ENCODE measurements at regions not wholly inside any gene's neighbourhood (a gene's known extent, or its start where the extent isn't known, plus 50 kb on each side); places are given as distances from the start of the nearest gene placed in this dataset.
"Not testable (repeated sequence)": the region's sequence is repeated elsewhere in the genome, so short reads cannot be mapped to it uniquely, and the experiment has no call there.

DNA sequence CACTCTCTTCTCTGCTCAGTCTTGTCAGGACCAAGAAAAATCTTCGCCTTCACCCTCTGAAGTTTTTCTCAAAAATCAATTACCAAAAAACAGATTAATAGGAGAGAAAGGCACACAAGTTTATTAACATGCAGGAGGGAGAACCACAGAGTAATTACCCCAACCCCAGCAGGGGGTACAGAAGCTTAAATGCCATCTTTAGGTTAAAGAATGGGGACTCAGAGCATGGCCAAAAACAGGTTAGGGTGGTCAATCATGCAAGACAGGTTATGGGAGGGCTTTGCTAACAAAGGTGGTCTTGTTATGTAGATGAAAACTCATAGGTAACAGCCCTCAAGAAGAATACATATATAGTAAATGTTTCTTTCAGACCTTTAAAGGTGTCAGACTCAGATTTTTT lies 100.5 kb upstream of the BTN3A2 start:
- DNase-seq (ENCODE audit: low read depth): no peak

DNA sequence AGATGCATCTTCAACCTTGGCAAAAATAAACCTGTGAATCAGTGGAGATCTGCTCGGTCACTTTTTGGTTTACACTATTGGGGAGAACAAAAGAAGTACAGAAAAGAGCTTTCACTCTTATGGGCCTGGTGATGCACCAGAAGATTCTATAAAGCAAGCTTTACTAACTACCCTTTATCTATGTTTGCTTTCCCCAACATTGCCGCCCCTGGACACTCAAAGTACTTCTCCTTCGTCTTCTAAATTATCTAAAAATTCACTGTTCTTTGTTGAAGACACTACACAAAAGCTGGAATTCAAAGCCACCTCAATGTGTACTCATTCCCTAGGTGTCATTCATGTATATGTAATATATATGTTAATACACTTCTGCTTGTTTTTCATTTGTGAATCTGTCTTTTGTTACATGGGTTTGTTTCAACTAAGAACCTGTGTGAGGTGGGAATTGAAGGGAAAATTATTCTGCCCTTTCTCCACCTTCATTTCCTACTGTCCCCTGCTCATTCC lies 97.9 kb upstream of the BTN3A2 start:
- no peak for DNase-seq (ENCODE audit: low read depth)

DNA sequence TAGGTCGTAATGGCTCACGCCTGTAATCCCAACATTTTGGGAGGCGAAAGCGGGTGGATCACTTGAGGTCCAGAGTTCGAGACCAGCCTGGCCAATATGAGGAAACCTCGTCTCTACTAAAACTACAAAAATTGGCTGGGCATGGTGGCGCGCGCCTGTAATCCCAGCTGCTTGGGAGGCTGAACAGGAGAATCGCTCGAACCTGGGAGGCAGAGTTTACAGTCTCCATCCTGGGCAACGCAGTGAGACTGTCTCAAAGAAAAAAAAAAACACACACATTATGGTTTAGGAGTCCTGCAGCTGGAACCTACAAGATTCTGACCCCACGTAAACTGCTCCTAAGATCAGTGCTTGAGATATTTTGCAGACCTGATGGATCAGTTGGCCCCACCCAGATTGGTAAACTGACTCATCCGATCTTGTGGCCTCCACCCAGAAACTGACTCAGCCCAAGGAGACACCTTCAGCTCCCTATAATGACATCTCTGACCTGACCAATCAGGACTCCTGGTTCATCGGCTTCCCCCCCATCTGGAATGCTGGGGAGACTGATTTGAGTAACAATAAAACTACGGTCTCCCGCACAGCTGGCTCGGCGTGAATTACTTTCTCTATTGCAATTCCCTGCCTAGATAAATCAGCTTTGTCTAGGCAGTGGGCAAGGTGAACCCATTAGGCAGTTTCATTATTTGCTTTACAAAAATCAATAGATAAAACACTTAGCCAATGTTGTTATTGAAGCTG lies 96.2 kb upstream of the BTN3A2 start:
- no peak for DNase-seq (ENCODE audit: low read depth)

DNA sequence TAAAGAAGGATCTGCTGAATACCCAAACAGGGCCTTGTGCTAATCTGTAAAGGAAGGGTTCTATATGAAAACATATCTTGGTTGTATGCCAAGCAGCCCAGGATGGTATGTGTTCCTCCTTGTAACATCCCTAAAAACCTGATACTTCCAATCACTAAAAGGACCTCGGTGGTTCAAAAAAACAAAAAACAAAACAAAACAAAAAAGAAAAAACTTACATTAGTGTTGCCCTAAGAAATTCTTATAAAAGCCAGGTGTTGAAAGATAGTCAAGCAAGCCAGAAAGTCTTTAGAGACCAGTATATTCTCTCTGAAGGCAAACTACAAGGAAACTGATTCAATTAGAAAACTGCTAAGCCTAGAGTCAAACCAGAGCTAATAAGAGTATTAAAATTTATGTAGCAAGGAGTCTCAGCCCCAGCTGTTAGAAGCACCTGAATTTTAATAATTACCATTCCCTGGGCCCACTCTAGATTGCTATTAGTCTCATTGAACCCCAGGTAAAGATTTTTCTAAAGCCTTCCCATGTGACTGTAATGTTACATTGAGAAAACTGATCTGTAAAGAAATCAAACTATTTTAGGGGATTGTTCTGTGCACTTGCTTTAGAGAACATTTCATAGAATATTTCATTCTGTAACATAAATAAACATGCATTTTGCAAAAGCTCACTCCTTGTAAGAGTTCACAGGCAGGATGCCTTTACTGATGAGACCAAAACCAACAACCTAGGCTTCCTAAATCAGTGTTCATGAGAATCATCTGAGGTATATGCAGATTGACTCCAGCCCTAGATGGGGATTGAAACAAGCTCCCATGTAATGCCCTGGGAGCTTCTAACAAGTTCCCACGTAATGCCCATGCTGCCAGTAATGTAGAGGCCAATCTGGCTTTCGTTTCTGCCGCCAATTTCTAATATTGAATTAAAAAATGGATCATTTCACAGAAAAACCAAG lies 95.2 kb upstream of the BTN3A2 start:
- no peak for DNase-seq (ENCODE audit: low read depth)

DNA sequence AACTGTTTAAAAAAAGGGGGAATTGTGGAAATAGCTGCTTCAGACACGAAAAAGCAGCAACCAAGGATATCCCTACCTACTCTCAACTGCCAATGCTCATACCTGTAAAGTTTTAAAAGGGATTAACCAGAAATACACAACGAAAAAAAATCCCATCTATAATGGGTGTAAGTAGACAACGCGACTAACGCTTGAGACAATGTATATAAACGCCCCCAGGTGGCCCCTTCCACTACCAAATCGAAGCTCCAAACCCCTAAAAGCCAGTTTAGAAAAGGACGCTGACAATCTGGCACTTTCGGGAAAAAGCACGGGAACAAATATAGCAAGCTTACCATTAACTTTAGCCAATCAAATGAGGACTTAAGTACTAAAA lies 94.5 kb upstream of the BTN3A2 start:
- no peak for DNase-seq (ENCODE audit: low read depth)

DNA sequence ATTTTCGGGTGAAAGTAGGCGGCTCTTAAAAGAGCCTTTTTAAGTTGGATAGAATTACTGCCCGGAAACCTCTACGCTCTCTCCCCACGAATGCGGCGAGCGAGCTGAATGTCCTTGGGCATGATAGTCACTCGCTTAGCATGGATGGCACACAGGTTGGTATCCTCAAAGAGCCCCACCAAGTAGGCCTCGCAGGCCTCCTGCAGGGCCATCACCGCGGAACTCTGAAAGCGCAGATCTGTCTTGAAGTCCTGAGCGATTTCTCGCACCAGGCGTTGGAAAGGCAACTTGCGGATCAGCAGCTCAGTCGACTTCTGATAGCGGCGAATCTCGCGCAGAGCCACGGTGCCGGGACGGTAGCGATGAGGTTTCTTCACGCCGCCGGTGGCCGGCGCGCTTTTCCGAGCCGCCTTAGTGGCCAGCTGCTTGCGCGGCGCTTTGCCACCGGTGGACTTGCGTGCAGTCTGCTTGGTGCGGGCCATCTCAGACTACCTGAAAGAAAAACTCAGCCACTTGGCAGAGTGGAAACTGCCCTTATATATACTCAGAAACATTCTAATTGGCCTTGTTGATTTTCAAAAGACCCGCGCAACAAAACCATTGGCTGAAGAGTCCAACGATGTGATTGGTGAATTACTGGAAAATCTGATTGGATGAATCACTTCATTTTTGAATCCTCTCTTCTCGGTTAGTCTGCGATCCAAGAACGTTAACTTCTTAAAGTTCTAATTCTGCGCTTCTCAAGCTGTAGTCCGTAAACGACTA lies 93.9 kb upstream of the BTN3A2 start:
- peak; percentile 50 for DNase-seq (ENCODE audit: low read depth)

DNA sequence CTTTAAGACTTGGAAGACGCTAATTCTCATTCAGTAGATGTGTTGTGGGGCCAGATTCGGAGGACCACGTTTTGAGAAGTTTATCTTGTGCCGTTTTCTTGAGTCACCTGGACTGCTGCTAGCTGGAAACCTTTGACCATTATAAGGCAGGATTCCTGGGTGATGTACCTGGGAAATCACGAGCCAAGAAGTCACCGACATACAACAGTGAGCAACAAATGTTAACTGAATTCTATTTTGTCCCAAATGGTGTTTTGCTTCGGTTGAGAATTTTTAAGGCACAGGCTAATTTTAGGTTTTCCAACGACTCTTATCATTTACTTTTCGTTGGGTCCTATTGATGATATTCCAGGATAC lies 93.4 kb upstream of the BTN3A2 start:
- no peak for DNase-seq (ENCODE audit: low read depth)

DNA sequence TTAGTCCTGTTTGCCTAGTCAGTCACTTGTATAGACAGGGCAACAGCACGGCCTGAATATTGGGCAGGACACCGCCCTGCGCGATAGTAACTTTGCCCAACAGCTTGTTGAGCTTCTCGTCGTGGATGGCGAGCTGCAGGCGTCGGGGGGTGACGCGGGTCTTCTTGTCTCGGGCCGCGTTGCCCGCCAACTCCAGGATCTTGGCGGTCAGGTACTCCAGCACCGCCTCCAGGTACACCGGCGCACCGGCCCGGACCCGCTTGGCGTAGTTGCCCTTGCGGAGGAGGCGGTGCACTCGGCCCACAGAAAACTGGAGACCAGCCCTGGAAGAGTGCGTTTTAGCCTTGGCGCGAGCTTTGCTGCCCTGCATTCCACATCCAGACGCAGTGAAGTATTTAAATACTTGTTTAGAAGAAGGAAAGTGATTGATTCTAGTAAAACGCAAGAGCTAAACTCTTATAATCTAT lies 92.8 kb upstream of the BTN3A2 start:
- peak; percentile 36 for DNase-seq (ENCODE audit: low read depth)

DNA sequence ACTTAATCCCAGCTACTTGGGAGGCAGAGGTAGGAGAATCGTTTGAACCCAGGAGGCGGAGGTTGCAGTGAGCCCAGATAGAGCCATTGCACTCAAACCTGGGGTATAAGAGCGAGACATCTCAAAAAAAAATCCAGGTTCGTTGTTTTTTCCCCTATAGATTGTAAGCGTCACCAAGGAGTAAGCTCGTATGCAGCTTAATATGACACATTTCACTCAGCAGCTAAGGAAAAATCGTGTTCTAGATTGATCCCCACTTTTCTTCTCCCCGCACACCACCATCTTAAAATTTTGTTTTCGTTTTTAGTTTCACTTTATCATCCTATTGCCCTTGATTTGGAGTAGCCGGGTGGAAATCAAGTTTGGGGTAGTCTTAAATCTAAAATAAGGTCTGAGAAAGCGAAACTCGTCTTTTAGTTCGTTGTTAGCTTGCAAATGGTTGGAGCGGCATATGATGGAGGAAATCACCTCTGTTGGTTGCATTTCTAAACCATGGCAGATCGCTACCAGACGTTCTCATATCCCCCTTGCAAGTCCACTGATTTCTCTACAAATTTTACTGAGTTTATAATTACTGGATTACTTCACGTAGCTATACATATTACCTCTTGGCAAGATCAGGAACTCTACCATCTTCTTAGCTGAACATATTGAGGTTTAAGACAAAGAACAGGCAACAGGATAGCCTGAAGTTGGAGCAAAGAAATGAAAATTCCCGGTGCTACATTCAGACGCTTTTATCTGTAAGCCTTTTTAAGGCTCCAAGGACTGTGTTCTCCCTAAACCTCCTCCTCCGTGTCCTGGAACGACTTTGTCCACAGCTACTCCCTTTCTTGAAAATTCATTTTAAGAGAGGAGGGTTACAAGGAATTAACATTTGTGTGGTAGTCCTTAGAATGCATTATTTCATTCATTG lies 91.1 kb upstream of the BTN3A2 start:
- no peak for DNase-seq (ENCODE audit: low read depth)

DNA sequence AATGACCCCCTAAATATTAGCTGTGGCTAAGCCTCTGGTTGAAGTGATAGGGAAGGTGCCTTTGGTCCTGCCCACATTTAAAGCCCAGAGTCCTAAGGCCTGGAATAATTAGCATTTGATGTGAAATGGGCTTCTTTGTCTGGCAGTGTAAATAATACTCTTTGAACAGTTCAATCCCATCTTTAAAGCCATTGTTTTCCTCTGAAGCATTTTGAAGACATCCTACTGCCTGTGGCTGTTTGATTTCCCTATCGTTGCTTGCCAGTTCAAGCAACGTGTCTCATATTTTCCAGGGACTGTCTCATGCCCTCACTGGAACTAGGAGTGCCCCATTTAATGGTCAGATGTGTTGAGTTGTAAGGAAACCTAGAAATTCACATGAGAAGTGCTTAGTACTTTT lies 89.3 kb upstream of the BTN3A2 start:
- DNase-seq (ENCODE audit: low read depth): no peak

DNA sequence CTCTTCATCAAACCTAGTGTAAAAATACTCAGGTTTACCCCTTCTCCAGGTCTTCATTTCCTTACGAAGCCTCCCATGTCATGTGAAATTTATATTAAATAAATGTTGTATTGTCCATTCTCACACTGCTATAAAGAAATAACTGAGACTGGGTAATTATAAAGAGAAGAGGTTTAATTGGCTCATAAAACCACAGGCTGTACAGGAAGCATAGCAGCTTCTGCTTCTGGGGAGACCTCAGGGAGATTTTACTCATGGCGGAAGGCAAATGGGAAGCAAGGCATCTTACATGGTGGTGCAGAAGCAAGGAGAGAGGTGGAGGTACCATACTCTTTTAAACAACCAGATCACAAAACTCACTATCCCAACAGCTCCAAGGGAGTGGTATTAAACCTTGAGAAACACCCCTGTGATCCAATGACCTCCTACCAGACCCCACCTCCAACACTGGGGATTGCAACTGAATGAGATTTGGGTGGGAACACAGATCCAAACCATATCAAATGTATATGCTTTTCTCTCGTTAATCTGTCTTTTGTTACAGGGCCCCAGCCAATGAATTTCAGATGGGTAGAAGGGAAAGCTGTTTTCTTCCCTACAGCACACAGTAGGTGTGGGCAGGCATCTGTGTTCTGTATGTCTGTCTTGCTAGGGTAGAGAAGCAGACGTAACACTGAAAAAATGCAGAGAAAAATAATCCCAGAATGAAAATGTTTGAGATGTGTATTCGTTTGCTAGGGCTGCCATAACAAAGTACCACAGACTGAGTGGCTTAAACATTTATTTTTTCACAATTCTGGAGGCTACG lies 88.0 kb upstream of the BTN3A2 start:
- DNase-seq (ENCODE audit: low read depth): no peak

DNA sequence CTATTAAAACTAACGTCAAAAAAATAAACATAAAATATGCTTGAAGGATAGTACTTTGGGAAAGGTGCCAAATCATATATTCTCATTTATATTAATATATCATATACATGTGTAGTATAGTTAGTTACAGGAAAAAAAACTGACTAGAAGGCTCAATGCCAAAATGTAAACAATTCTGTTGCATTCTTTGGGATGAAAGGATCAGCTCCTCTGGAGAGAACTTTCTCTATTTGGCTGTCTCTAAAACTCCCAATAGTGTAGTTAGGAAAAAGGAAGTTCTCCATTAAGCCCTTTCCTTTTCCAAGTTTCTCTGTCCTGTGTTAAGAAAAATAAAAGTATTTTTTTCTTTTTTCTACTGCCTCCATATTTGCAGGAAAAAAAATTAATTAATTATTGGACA lies 86.5 kb upstream of the BTN3A2 start:
- DNase-seq (ENCODE audit: low read depth): no peak

DNA sequence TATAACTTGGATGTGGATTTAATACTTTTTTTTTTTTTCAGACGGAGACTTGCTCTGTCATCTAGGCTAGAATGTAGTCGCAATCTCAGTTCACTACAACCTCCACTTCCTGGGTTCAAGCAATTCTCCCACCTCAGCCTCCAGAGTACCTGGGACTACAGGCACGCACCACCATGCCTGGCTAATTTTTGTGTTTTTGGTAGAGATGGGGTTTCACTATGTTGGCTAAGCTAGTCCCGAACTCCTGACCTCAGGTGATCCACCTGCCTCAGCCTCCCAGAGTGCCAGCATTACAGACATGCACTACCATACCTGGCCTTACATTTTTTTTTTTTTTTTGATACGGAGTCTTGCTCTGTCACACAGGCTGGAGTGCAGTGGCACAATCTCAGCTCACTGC lies 85.6 kb upstream of the BTN3A2 start:
- not testable (repeated sequence) for DNase-seq (ENCODE audit: low read depth)

DNA sequence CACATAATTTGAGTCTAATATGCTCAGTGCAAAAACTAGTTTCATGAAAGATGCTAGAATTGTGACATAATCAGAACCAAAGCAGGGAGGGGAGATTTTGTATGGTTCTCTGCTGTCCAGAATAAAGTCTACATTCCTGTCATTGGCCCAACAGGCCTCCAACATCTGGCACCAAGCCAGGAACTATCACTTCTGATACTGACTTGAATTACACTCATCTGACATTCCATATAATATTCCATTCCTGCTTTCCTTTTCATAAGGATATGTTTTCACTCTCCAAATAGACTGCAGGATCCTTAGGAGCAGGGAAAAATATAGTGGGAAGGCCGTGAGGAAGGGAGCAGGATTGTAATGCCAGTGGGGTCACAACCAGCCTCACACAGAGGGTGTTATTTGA lies 84.6 kb upstream of the BTN3A2 start:
- no peak for DNase-seq (ENCODE audit: low read depth)

DNA sequence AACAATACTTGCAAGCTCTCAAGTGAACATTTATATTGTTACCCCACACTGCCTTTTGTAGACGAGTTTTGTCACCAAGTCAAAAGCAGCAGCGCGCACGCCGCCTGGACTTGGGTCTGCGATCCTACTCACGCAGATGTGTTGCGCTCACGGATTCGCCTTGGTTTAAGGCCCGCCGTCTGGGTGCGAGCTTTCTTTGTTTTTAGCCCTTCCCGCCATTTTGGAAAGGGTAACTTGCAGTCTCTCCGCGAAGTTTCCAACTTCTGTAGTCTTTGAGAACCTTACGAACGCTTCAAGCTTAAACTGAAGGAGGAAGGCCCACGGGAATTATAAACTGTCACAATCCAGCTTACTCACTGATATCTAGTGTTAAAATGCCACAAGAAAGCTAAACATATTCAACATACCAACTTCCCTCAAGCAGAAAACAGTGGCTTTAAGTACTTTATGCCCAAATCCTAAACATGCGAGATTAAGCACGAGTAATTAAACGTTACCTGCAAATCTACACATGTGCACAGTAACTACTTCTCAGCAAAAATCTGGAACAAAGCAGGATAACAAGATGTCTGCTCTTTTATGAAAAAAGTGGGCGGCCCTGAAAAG lies 80.4 kb upstream of the BTN3A2 start:
- peak; percentile 33 for DNase-seq (ENCODE audit: low read depth)

DNA sequence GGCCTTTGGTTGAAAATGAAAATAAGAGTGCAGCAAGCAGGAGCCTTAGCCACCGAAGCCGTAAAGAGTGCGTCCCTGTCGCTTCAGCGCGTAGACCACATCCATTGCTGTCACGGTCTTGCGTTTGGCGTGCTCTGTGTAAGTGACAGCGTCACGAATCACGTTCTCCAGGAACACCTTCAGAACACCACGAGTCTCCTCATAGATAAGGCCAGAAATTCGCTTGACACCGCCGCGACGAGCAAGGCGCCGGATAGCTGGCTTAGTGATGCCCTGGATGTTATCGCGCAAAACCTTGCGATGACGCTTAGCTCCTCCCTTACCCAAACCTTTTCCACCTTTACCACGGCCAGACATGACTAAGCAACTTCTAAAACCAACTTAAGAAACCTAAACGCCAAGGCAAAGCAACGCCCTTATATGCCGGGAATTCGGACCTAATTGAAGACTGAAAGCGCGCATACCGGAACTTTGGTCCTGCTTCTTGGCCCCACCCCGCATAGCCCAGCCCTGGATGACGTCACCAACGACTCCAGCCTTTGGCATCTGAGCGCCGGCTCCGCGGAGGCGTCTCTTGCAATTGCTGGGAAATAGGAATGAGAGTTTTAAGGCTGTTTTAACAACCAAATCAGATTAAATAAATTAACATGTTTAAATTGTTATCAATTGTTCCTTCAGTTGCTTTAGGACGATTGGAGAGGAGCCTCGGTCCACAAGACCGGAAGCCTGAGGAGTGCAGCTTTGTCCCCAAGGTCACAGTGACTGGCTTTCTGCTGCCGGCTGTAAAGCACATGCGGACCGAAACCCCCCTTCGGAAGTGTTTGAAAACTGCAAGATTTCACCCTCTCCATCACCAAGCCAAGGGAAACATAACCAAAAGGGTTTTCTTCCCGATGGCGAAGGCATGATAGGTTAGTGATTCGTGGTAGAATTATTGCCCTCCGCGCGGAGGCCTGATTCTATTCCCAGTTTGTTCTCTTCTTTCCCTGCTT lies 79.6 kb upstream of the BTN3A2 start:
- peak; percentile 86 for DNase-seq (ENCODE audit: low read depth)

DNA sequence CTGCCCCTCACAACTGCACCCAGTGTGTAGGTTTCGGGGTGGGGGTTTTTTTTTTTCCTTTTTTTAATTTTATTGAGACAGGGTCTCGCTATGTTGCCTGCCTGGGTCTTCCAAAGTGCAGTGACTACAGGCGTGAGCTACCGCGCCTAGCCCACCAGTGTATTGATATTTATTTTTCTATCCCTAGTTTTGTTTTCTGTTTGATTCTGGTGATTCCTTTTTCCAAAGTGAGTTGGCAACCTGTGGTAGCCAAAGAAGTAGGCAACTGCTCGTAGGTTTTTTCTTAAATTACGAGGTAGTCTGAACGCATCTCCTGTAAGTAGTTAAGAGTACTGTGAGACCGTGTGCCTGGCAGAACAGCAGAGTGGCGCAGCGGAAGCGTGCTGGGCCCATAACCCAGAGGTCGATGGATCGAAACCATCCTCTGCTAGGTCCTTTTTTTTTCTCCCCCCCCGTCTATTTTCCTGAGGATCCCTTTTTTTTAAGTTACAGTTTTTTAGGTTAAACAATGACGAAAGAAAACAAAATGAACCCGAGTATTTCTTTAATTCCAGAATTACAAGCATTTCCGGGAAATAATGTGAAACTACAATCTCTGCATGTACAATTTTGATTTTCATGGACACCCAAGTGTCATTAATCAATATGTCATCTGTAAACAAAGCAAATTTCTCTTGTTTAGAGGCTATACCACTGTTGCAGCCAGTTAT lies 78.7 kb upstream of the BTN3A2 start:
- peak; percentile 65 for DNase-seq (ENCODE audit: low read depth)

DNA sequence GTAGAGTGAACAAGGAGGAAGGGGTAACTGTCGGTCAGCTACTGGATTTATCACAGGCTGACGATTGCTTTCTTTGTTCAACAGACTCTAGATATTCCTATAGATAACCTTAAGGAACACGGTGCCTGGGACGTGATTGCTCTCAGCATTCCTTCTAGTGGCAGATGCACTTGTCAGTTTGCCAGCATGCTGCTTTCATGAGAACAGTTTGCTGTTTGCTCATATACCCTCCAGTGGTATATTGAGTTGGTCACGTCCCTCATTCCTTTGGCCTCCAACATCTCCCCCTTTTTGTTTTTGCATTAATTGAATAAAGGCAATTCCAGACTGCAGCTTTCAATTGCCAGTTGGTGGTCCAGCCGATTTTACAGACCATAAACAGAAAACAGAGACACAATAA lies 76.8 kb upstream of the BTN3A2 start:
- no peak for DNase-seq (ENCODE audit: low read depth)
